Thyroid gland (tissue), 4 donors: ENCODE measurements at regions not wholly inside any gene's neighbourhood (a gene's known extent, or its start where the extent isn't known, plus 50 kb on each side); places are given as distances from the start of the nearest gene placed in this dataset.

Experiments used
- DNase-seq, 2 donors: peaks; one replicate each; pipeline ENCODE4 v3.0.0-alpha.2; 2019
- H3K27ac ChIP-seq, 3 donors: fragments of 200-600 bp; sonication (generic); 1 replicate in 2 of 3; 2 replicates in 1 of 3; pipeline ENCODE4 v1.5.1; 2016 to 2019; ENCODE audit warnings: mild to moderate bottlenecking in 1 of 3, moderate library complexity in 1 of 3
- H3K27me3 ChIP-seq: fragments of 200-600 bp; sonication (generic); one replicate; pipeline ENCODE4 v1.5.1; 2019
- H3K36me3 ChIP-seq, 2 donors: fragments of 200-600 bp; sonication (generic); one replicate each; pipeline ENCODE4 v1.5.1; 2016 to 2019
- H3K4me1 ChIP-seq, 2 donors: fragments of 200-600 bp; sonication (generic); one replicate each; pipeline ENCODE4 v1.5.1; 2017 to 2019
- H3K4me3 ChIP-seq, 3 donors: fragments of 200-600 bp; sonication (generic); replicated peaks in 1 of 3; 1 replicate in 2 of 3; 2 replicates in 1 of 3; pipeline ENCODE4 v1.5.1; 2016; ENCODE audit warnings: mild to moderate bottlenecking in 1 of 3
- H3K9me3 ChIP-seq: fragments of 200-600 bp; sonication (generic); one replicate; pipeline ENCODE4 v1.5.1; 2017
- CTCF ChIP-seq, 6 experiments: fragments of 200-600 bp in 3 of 6; fragments of 450-650 bp in 3 of 6; sonication (generic) in 3 of 6; IDR thresholded peaks; one replicate each; pipeline ENCODE4 v1.5.1; 2016 to 2019; ENCODE audit warnings: antibody characterized with exemption in 6 of 6, mild to moderate bottlenecking in 2 of 6, inconsistent platforms in 1 of 6, moderate library complexity in 1 of 6
- POLR2A ChIP-seq, 2 donors: fragments of 450-650 bp; IDR thresholded peaks; one replicate each; pipeline ENCODE4 v1.6.1; 2017; ENCODE audit warnings: antibody characterized with exemption in 2 of 2, mild to moderate bottlenecking in 2 of 2, moderate library complexity in 1 of 2
- WGBS, 2 donors: methylation state at CpG; one replicate each; pipeline ENCODE4 v1.1.5; 2017; 5-methylcytosine and 5-hydroxymethylcytosine counted together
- intact Hi-C: fragments of 100-400 bp; cut with DNase I; formaldehyde crosslinking; loops from one replicate; pipeline ENCODE4 v1.15.1; 2023

- 82 to 86% methylated on average over 5 of the region's 5 CpGs for WGBS, 2 donors
- TF ChIP-seq CTCF (IDR thresholded peaks at IDR 0.05) (no peak), POLR2A (IDR thresholded peaks at IDR 0.05) (no peak)
- H3K9me3 ChIP-seq = no peaks in the 10 kb centered on the region
- no peaks in the 10 kb centered on the region for H3K4me1 ChIP-seq
- H3K27ac ChIP-seq = no peak overlapping the region
- no peak for DNase-seq
- H3K4me3 ChIP-seq = no peak overlapping the region
- no peaks in the 10 kb centered on the region for H3K36me3 ChIP-seq
- intact Hi-C loops = no loop called here
- no peaks in the 10 kb centered on the region for H3K27me3 ChIP-seq
These were observed 285.7 kb upstream of the ROBO2 start for GRCh38 chr3:76754247-76754646.

DNA sequence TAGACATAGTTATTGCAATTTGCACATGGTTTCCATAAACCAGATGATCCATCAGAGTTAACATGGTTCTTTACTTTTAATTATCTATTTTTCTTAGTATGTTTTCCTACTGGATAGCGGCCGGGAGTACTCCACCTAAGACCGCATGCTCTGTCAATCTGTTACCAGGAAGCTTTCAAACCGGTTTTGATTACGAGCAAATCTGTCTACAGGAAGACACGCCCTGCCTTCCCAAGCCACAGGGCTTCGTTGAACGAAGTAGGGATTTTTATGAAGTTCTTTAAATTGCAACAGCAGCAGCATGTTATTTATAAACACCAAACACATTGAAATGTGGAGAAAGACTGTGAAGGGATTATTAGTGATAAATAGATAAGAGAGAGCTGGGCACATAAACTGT lies 283.3 kb upstream of the ROBO2 start:
- intact Hi-C loops = no loop called here
- no peak overlapping the region for H3K4me3 ChIP-seq
- H3K9me3 ChIP-seq = no peaks in the 10 kb centered on the region
- H3K36me3 ChIP-seq = no peaks in the 10 kb centered on the region
- H3K27me3 ChIP-seq = no peaks in the 10 kb centered on the region
- WGBS, 2 donors = 88 to 90% methylated on average over 8 of the region's 8 CpGs
- no peaks in the 10 kb centered on the region for H3K4me1 ChIP-seq
- no peak for DNase-seq
- no peak overlapping the region for H3K27ac ChIP-seq
- no peak for TF ChIP-seq CTCF (IDR thresholded peaks at IDR 0.05)
- TF ChIP-seq POLR2A (IDR thresholded peaks at IDR 0.05) = no peak

DNA sequence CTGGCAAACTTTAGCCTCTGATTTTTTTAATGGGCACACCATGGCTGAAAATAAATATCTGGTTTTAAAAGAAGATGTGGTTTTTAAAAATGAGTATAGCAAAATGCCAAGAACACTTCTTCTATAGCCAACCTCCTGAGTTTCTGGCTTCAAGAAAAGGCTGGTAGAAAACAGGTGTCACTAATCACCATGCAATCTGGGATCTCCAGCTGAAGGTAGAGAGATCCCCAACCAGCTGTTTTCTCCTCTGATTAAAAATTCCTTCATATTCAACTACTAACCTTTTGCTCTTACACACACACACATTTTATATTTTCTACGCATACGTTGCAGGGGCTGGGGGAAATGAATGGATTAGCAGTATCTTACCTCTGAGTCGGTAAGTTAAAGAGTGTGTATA lies 279.6 kb upstream of the ROBO2 start:
- TF ChIP-seq CTCF (IDR thresholded peaks at IDR 0.05) = no peak
- no peak for TF ChIP-seq POLR2A (IDR thresholded peaks at IDR 0.05)
- no peaks in the 10 kb centered on the region for H3K4me1 ChIP-seq
- intact Hi-C loops = no loop called here
- no peak overlapping the region for H3K27ac ChIP-seq
- no peak overlapping the region for H3K4me3 ChIP-seq
- H3K36me3 ChIP-seq = no peaks in the 10 kb centered on the region
- no peak for DNase-seq
- no peaks in the 10 kb centered on the region for H3K27me3 ChIP-seq
- 93 to 96% methylated on average over 3 of the region's 3 CpGs for WGBS, 2 donors
- no peaks in the 10 kb centered on the region for H3K9me3 ChIP-seq

- no peak for TF ChIP-seq CTCF (IDR thresholded peaks at IDR 0.05)
- TF ChIP-seq POLR2A (IDR thresholded peaks at IDR 0.05) = no peak
- Histone ChIP-seq H3K27me3 (no peaks in the 10 kb centered on the region), H3K36me3 (no peaks in the 10 kb centered on the region), H3K4me1 (no peaks in the 10 kb centered on the region), H3K4me3 (no peak overlapping the region), H3K27ac (no peak overlapping the region), H3K9me3 (no peaks in the 10 kb centered on the region)
- DNase-seq = no peak
- intact Hi-C loops = no loop called here
- WGBS, 2 donors = 79 to 80% methylated on average over 5 of the region's 5 CpGs
These were observed 274.4 kb upstream of the ROBO2 start for GRCh38 chr3:76765511-76765910.

DNA sequence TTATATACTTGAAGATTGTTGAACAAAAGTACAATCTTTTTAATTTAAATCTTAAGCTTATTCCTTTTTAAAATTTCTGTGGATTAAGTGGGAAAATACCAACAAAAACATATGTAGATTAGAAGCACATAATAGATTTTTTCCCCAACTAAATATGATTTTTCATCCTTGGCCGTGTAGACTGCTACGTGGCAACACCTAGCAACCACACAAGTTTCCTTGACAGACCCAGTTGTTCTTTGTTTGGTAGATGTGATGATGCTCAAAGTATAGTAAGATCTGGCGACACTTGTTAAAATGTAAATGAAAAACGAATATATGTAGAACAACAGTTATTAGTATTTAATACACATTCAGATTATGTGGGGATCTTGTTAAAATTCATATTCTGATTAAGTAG lies 271.0 kb upstream of the ROBO2 start:
- H3K4me1 ChIP-seq = no peaks in the 10 kb centered on the region
- no peak for DNase-seq
- TF ChIP-seq POLR2A (IDR thresholded peaks at IDR 0.05) (no peak), CTCF (IDR thresholded peaks at IDR 0.05) (no peak)
- no peaks in the 10 kb centered on the region for H3K36me3 ChIP-seq
- intact Hi-C loops = no loop called here
- H3K4me3 ChIP-seq = no peak overlapping the region
- WGBS, 2 donors = 83 to 88% methylated on average over 4 of the region's 4 CpGs
- H3K9me3 ChIP-seq = no peaks in the 10 kb centered on the region
- no peak overlapping the region for H3K27ac ChIP-seq
- H3K27me3 ChIP-seq = no peaks in the 10 kb centered on the region
